Epithelial cell of proximal tubule (primary cell): ENCODE measurements at regions not wholly inside any gene's neighbourhood (a gene's known extent, or its start where the extent isn't known, plus 50 kb on each side); places are given as distances from the start of the nearest gene placed in this dataset.

Experiments
- DNase-seq: peaks from one replicate; pipeline ENCODE4 v3.0.0-alpha.2; 2011; ENCODE audit warnings: low read depth
- H3K4me3 ChIP-seq: 2 replicates; pipeline ENCODE4 v1.5.1; 2011; ENCODE audit warnings: low read depth, mild to moderate bottlenecking, low read length
- CTCF ChIP-seq: conservative IDR thresholded peaks from 2 replicates; pipeline ENCODE4 v1.5.1; 2012; ENCODE audit warnings: low read depth, mild to moderate bottlenecking, low read length

GRCh38 chr12:34291426-34291901 lies 269.2 kb downstream of the ALG10 start:
- DNase-seq = no peak
- H3K4me3 ChIP-seq = no peak overlapping the region
- TF ChIP-seq CTCF = no peak

- DNase-seq = no peak
- no peak for TF ChIP-seq CTCF
These were observed 270.7 kb downstream of the ALG10 start for GRCh38 chr12:34292736-34293625.

GRCh38 chr12:34294137-34294536 lies 271.8 kb downstream of the ALG10 start:
- no peak overlapping the region for H3K4me3 ChIP-seq
- TF ChIP-seq CTCF = no peak
- DNase-seq = no peak

More at GRCh38 chr12:34292736-34293625, 270.7 kb downstream of the ALG10 start:
- H3K4me3 ChIP-seq = no peak overlapping the region

- TF ChIP-seq CTCF = no peak
These were observed 272.5 kb downstream of the ALG10 start for GRCh38 chr12:34294671-34295365.

GRCh38 chr12:34295366-34296142 lies 273.3 kb downstream of the ALG10 start:
- TF ChIP-seq CTCF = no peak
- no peak overlapping the region for H3K4me3 ChIP-seq
- DNase-seq = no peak

More at GRCh38 chr12:34294671-34295365, 272.5 kb downstream of the ALG10 start:
- DNase-seq = no peak
- H3K4me3 ChIP-seq = no peak overlapping the region

- no peak for DNase-seq
- TF ChIP-seq CTCF = no peak
- no peak overlapping the region for H3K4me3 ChIP-seq
These were observed 274.1 kb downstream of the ALG10 start for GRCh38 chr12:34296143-34297041.
